ENCODE measurements at regions not wholly inside any gene's neighbourhood (a gene's known extent, or its start where the extent isn't known, plus 50 kb on each side); places are given as distances from the start of the nearest gene placed in this dataset.
A peak's percentile ranks its signal among the peaks of the same experiment; 100 is the strongest.

DNA sequence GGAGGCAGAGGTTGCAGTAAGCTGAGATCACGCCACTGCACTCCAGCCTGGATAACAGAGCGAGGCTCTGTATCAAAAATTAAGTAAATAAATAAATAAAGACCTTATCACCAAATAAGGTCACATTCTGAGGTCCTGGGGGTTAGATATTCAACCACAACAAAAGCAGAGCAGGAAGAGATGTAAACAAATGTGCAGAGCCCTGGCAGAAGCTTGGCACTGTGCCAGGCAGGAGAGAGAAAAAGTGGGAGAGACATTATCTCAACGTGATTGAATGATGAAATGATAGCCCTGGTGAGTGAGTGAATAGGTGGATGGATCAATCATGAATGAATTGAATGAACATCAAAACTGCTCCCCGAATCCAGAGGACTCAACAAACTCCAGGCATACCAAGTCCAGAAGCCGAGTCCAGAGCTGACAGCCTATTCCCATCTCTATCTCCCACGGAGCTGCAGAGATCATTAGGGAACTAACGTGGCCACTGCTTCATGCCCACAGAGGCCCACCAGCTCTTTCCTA, 150.7 kb downstream of the TOMM20 start:
- Histone ChIP-seq H3K9ac (ENCODE audit: low read length) (0 out of 2 replicates have a peak overlapping the region, but pooled peaks have one; percentile 15), H3K36me3 (ENCODE audit: control insufficient read depth in 1 of 2, insufficient read depth in 2 of 2, low read length in 2 of 2) (no peaks in the 10 kb centered on the region), H3K4me1 (ENCODE audit: control insufficient read depth in 1 of 2, insufficient read depth in 2 of 2, low read length in 2 of 2) (peaks cover 58 to 72% of the 10 kb centered on the region in 2 experiments), H3K79me2 (ENCODE audit: insufficient read depth, low read length) (no peaks in the 10 kb centered on the region), H3K9me2 (ENCODE audit: insufficient read depth) (no peaks in the 10 kb centered on the region), H3K4me3 (replicated peaks in 1 of 2; ENCODE audit: low read depth in 1 of 2, low read length in 2 of 2) (no peak overlapping the region), H3K27me3 (ENCODE audit: insufficient read depth, low read length) (no peaks in the 10 kb centered on the region; the same call in 1 of the 2 replicates), H3K27ac (ENCODE audit: low read depth, low read length) (no peak overlapping the region), H3K4me2 (ENCODE audit: low read length) (peak overlapping the region; percentile 64), H2AFZ (ENCODE audit: low read depth, low read length, poor library complexity, severe bottlenecking) (no peak overlapping the region), H3K9me3 (ENCODE audit: control insufficient read depth in 1 of 2, insufficient read depth in 1 of 2, low read depth in 1 of 2, low read length in 2 of 2) (no peaks in the 10 kb centered on the region), H4K20me1 (ENCODE audit: insufficient read depth) (no peaks in the 10 kb centered on the region)
- CTCF ChIA-PET, result no interaction called here
- TF ChIP-seq ZFX (IDR thresholded peaks at IDR 0.05), result no peak
- TF ChIP-seq JUND (IDR thresholded peaks at IDR 0.05), result no peak
- TF ChIP-seq TCF7L2 (IDR thresholded peaks at IDR 0.05; ENCODE audit: borderline replicate concordance, extremely low read depth, insufficient read depth, insufficient read length), result peak; percentile 45
- BruUV-seq (replicated peaks), result no TSS peak
- ATAC-seq (no peak), DNase-seq (ENCODE audit: low read depth, low spot score) (no peak)
- POLR2A ChIA-PET, result no interaction called here
- intact Hi-C loops (cut with micrococcal nuclease), result no loop called here
- RAD21 ChIA-PET (ENCODE audit: low non-redundant PET in 1 of 2, low total read pairs in 2 of 2, uncharacterized antibody in 2 of 2, unreplicated experiment in 2 of 2), result no interaction called here

DNA sequence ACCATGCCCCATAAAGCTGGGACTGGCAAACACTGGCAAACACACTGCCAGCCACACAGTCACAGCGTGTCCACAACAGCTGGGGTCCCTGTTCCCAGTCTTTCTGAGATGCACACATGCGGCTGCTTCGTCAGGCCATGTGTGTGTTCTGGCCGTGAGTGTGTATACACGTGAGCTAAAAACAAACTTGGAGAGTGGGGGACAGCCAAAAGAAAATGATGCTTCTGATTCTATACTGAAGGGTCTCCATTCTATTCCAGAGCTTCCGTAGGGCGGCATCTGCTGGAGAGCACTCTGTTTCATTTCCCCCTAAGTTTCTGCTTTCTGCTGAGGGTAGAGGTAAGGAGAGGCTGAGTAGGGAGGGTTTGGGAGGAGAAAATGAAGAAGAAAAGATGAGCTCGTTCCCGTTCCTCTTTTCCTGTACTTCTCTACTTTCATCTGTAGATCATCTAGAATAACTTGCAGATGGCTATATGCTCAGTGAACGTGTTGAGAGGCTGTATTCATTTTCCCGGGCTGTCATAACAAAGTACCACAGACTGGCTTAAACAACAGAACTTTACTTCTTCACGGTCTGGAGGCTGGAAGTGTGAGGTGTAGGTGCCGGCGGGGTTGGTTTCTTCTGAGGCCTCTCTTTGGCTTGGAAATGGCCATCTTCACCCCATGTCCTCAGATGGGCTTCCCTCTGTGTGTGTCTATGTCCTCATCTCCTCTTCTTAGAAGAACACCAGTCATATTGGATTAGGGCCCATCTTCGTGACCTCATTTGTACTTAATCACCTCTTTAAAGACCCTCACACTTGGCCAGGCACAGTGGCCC, 151.6 kb downstream of the TOMM20 start:
- RAD21 ChIA-PET (ENCODE audit: low non-redundant PET in 1 of 2, low total read pairs in 2 of 2, uncharacterized antibody in 2 of 2, unreplicated experiment in 2 of 2), result no interaction called here
- ATAC-seq (no peak), DNase-seq (ENCODE audit: low read depth, low spot score) (no peak)
- BruUV-seq (replicated peaks), result no TSS peak
- Histone ChIP-seq H3K4me3 (replicated peaks in 1 of 2; ENCODE audit: low read depth in 1 of 2, low read length in 2 of 2) (no peak overlapping the region), H3K4me2 (ENCODE audit: low read length) (no peak overlapping the region), H3K9me3 (ENCODE audit: control insufficient read depth in 1 of 2, insufficient read depth in 1 of 2, low read depth in 1 of 2, low read length in 2 of 2) (no peaks in the 10 kb centered on the region), H3K36me3 (ENCODE audit: control insufficient read depth in 1 of 2, insufficient read depth in 2 of 2, low read length in 2 of 2) (no peaks in the 10 kb centered on the region), H3K9me2 (ENCODE audit: insufficient read depth) (no peaks in the 10 kb centered on the region), H2AFZ (ENCODE audit: low read depth, low read length, poor library complexity, severe bottlenecking) (no peak overlapping the region), H3K27me3 (ENCODE audit: insufficient read depth, low read length) (no peaks in the 10 kb centered on the region; the same call in 1 of the 2 replicates), H4K20me1 (ENCODE audit: insufficient read depth) (no peaks in the 10 kb centered on the region), H3K4me1 (ENCODE audit: control insufficient read depth in 1 of 2, insufficient read depth in 2 of 2, low read length in 2 of 2) (peaks cover 58 to 72% of the 10 kb centered on the region in 2 experiments), H3K9ac (ENCODE audit: low read length) (no peak overlapping the region), H3K27ac (ENCODE audit: low read depth, low read length) (no peak overlapping the region), H3K79me2 (ENCODE audit: insufficient read depth, low read length) (no peaks in the 10 kb centered on the region)
- intact Hi-C loops (cut with micrococcal nuclease), result no loop called here
- TF ChIP-seq SP1 (IDR thresholded peaks at IDR 0.05; ENCODE audit: low read depth) (no peak), EZH2 (IDR thresholded peaks at IDR 0.05) (no peak), ZNF274 (IDR thresholded peaks at IDR 0.05; ENCODE audit: low read depth, low read length) (no peak), CEBPB (IDR thresholded peaks at IDR 0.05; ENCODE audit: low read depth) (no peak), JUND (IDR thresholded peaks at IDR 0.05) (no peak), SRF (IDR thresholded peaks at IDR 0.05; ENCODE audit: low read depth) (no peak), CBX3 (IDR thresholded peaks at IDR 0.05; ENCODE audit: low read depth) (no peak), SIN3A (IDR thresholded peaks at IDR 0.05; ENCODE audit: low read depth) (no peak), POLR2A (IDR thresholded peaks at IDR 0.05; ENCODE audit: borderline replicate concordance, extremely low read depth, insufficient read depth, insufficient read length) (no peak), FOSL1 (IDR thresholded peaks at IDR 0.05; ENCODE audit: low read depth) (no peak), EGR1 (IDR thresholded peaks at IDR 0.05; ENCODE audit: low read depth) (no peak), YY1 (IDR thresholded peaks at IDR 0.05; ENCODE audit: extremely low read depth, insufficient replicate concordance, low read depth, low read length) (no peak)
- TF ChIP-seq, protein P1, sequence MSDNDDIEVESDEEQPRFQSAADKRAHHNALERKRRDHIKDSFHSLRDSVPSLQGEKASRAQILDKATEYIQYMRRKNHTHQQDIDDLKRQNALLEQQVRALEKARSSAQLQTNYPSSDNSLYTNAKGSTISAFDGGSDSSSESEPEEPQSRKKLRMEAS (IDR thresholded peaks at IDR 0.05), result no peak
- TF ChIP-seq, protein P2, sequence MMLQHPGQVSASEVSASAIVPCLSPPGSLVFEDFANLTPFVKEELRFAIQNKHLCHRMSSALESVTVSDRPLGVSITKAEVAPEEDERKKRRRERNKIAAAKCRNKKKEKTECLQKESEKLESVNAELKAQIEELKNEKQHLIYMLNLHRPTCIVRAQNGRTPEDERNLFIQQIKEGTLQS (IDR thresholded peaks at IDR 0.05), result no peak
- POLR2A ChIA-PET, result no interaction called here
- CTCF ChIA-PET, result no interaction called here
